ENCODE measurements at regions not wholly inside any gene's neighbourhood (a gene's known extent, or its start where the extent isn't known, plus 50 kb on each side); places are given as distances from the start of the nearest gene placed in this dataset.

DNA sequence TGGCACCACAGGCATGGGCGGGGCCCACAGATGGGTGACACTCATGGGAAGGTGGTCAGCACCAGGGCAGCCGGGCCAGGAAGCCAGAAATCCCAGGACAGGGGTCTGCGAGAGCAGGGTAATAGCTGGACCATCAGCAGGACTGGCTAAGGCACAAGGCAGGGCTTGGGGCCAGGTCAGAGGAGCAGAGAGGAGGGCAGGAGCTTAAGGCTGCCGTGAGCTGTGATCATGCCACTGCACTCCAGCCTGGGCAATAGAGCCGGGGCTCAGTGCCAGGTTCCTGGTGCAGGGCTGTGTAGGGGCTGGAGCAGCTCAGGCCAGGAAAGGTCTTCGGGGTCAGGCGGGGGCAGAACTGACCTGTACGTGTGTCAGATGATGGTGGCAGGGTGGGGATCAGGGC is 64.2 kb upstream of the LINGO1 start:
- H3K9ac ChIP-seq (ENCODE audit: low read length in 2 of 2), result no peak overlapping the region
- H3K4me1 ChIP-seq (ENCODE audit: control insufficient read depth, insufficient read depth, low read length), result no peaks in the 10 kb centered on the region
- H3K9me3 ChIP-seq (ENCODE audit: control insufficient read depth in 2 of 2, low read length in 2 of 2), result no peaks in the 10 kb centered on the region
- H3K27ac ChIP-seq (ENCODE audit: low read length), result no peak overlapping the region
- no peak overlapping the region for H3K4me3 ChIP-seq (ENCODE audit: low read length in 2 of 2)
- peaks cover 31 to 34% of the 10 kb centered on the region in 2 donors for H3K27me3 ChIP-seq (ENCODE audit: control insufficient read depth in 1 of 2, insufficient read depth in 2 of 2, low read length in 2 of 2)
- no peaks in the 10 kb centered on the region for H3K36me3 ChIP-seq (ENCODE audit: control insufficient read depth in 2 of 2, insufficient read depth in 2 of 2, low read length in 2 of 2)

DNA sequence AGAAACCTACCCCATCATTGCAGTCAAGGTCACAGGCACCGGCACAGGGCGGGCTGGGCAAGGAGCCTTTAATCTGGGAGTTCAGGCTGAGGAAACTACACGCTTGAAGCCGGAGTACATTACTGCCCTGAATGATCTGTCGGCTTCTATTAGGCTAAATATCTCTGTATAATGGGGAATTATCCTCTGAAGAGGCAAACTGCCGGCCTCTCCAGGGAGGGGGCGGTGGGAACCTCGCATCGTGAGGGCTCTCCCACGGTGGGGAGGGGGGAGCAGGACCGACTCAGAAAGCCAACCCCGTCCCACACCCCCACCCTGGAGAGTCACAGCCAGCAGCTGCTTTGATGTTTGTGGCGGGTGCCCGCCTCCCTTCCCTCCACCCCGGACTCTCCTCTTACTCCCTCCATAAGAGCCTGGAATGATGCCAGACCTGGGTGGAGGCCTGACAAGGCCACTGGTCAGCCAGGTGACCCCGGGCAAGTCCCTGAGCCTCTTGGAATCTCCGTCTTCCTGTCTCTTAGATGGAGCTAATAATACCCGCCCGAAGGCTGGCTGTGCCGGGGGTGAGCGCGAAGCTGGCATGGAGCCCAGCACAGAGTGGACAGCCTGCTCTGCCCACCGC is 63.4 kb upstream of the LINGO1 start:
- Histone ChIP-seq H3K9me3 (ENCODE audit: control insufficient read depth in 2 of 2, low read length in 2 of 2) (no peaks in the 10 kb centered on the region), H3K36me3 (ENCODE audit: control insufficient read depth in 2 of 2, insufficient read depth in 2 of 2, low read length in 2 of 2) (no peaks in the 10 kb centered on the region), H3K27me3 (ENCODE audit: control insufficient read depth in 1 of 2, insufficient read depth in 2 of 2, low read length in 2 of 2) (peaks cover 34 to 36% of the 10 kb centered on the region in 2 donors), H3K4me1 (ENCODE audit: control insufficient read depth, insufficient read depth, low read length) (no peaks in the 10 kb centered on the region), H3K4me3 (ENCODE audit: low read length in 2 of 2) (no peak overlapping the region), H3K9ac (ENCODE audit: low read length in 2 of 2) (no peak overlapping the region), H3K27ac (ENCODE audit: low read length) (no peak overlapping the region)

DNA sequence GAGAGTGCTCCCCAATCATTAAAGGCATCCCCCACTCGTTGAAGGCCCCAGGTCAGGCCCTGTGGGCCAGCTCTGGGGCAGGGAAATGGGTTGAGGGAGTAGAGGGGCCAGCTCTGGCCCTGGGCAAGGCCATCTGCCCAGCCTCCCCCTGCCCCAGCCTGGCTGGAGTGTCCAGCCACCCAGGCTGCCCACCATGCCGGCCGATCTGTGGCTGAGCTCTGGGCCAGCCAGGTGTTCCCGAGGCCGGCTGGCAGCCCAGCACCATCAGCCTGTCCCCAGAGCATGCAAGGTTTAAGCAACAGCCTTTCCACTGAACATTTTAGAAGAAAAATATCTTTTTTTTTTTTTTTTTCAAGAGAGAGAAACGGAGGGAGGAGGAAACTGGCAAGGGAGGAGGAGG is 62.8 kb upstream of the LINGO1 start:
- Histone ChIP-seq H3K9ac (ENCODE audit: low read length in 2 of 2) (no peak overlapping the region), H3K36me3 (ENCODE audit: control insufficient read depth in 2 of 2, insufficient read depth in 2 of 2, low read length in 2 of 2) (no peaks in the 10 kb centered on the region), H3K27ac (ENCODE audit: low read length) (no peak overlapping the region), H3K27me3 (ENCODE audit: control insufficient read depth in 1 of 2, insufficient read depth in 2 of 2, low read length in 2 of 2) (peaks cover 34 to 39% of the 10 kb centered on the region in 2 donors), H3K4me1 (ENCODE audit: control insufficient read depth, insufficient read depth, low read length) (no peaks in the 10 kb centered on the region), H3K9me3 (ENCODE audit: control insufficient read depth in 2 of 2, low read length in 2 of 2) (peaks cover 0 to 2% of the 10 kb centered on the region in 2 donors), H3K4me3 (ENCODE audit: low read length in 2 of 2) (no peak overlapping the region)

DNA sequence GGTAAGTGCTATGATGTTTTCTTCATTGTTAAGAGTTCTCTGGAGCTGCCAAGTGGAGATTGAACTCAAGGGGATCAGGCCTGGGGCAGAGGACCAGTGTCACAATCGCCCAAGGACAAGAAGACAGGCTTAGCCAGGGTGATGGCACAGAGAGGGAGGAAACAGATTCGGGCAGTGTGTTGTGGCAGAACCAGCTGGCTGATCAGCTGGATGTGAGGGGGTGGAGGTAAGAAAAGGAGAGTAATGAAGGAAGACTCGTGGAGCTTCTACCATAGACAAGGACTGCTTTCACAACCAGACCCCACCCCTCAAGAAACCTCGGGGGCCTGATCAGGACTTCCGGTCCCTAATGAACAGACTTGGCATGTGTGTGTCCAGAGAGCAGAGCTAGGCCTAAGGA is 60.9 kb upstream of the LINGO1 start:
- H3K27me3 ChIP-seq (ENCODE audit: control insufficient read depth in 1 of 2, insufficient read depth in 2 of 2, low read length in 2 of 2), result peaks cover 32 to 38% of the 10 kb centered on the region in 2 donors
- H3K36me3 ChIP-seq (ENCODE audit: control insufficient read depth in 2 of 2, insufficient read depth in 2 of 2, low read length in 2 of 2), result no peaks in the 10 kb centered on the region
- no peak overlapping the region for H3K9ac ChIP-seq (ENCODE audit: low read length in 2 of 2)
- no peak overlapping the region for H3K4me3 ChIP-seq (ENCODE audit: low read length in 2 of 2)
- no peaks in the 10 kb centered on the region for H3K4me1 ChIP-seq (ENCODE audit: control insufficient read depth, insufficient read depth, low read length)
- no peak overlapping the region for H3K27ac ChIP-seq (ENCODE audit: low read length)
- peaks cover 0 to 3% of the 10 kb centered on the region in 2 donors for H3K9me3 ChIP-seq (ENCODE audit: control insufficient read depth in 2 of 2, low read length in 2 of 2)

DNA sequence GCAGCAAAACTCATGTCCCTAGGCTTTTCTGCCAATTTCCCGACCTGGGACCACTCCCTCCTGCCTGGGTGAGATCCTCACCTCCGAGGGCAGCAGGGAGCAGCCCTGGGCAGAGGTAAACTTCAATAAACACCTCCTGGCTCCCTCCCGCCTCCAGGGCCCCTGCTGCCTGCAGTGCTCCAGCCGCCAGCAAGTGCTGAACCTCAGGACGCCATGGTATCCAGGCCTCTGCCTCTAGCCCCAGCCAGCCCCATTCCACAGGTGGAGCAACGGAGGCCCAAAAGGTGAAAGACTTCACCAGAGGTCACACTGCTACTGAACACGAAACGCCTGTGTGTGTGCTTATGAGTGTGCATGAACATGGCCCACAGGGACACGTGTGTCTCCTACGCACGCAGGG is 59.9 kb upstream of the LINGO1 start:
- Histone ChIP-seq H3K9me3 (ENCODE audit: control insufficient read depth in 2 of 2, low read length in 2 of 2) (peaks cover 0 to 3% of the 10 kb centered on the region in 2 donors), H3K27me3 (ENCODE audit: control insufficient read depth in 1 of 2, insufficient read depth in 2 of 2, low read length in 2 of 2) (peaks cover 27 to 31% of the 10 kb centered on the region in 2 donors), H3K4me1 (ENCODE audit: control insufficient read depth, insufficient read depth, low read length) (no peaks in the 10 kb centered on the region), H3K4me3 (ENCODE audit: low read length in 2 of 2) (no peak overlapping the region), H3K27ac (ENCODE audit: low read length) (no peak overlapping the region), H3K9ac (ENCODE audit: low read length in 2 of 2) (no peak overlapping the region), H3K36me3 (ENCODE audit: control insufficient read depth in 2 of 2, insufficient read depth in 2 of 2, low read length in 2 of 2) (no peaks in the 10 kb centered on the region)

DNA sequence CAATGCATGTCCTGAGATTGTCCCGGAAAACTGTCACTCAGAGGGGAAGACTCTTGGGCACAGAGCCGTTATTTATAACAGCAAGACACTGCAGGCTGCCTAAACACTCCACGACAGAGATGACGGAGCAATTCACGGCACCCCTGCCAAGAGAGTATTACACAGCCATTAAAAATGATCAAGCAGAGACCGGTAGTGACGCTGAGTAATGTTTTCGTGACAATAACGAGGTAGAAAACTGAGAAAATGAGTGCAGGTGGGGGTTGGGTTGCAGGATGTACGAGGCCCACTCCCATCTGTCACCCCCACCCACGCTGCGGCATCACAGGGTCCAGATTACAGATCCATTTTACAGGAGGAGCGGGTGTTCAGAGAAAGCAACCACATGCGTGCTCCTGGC is 58.9 kb upstream of the LINGO1 start:
- no peak overlapping the region for H3K4me3 ChIP-seq (ENCODE audit: low read length in 2 of 2)
- H3K4me1 ChIP-seq (ENCODE audit: control insufficient read depth, insufficient read depth, low read length), result no peaks in the 10 kb centered on the region
- H3K9me3 ChIP-seq (ENCODE audit: control insufficient read depth in 2 of 2, low read length in 2 of 2), result peaks cover 0 to 3% of the 10 kb centered on the region in 2 donors
- H3K27ac ChIP-seq (ENCODE audit: low read length), result no peak overlapping the region
- H3K9ac ChIP-seq (ENCODE audit: low read length in 2 of 2), result no peak overlapping the region
- peaks cover 22 to 29% of the 10 kb centered on the region in 2 donors for H3K27me3 ChIP-seq (ENCODE audit: control insufficient read depth in 1 of 2, insufficient read depth in 2 of 2, low read length in 2 of 2)
- no peaks in the 10 kb centered on the region for H3K36me3 ChIP-seq (ENCODE audit: control insufficient read depth in 2 of 2, insufficient read depth in 2 of 2, low read length in 2 of 2)

DNA sequence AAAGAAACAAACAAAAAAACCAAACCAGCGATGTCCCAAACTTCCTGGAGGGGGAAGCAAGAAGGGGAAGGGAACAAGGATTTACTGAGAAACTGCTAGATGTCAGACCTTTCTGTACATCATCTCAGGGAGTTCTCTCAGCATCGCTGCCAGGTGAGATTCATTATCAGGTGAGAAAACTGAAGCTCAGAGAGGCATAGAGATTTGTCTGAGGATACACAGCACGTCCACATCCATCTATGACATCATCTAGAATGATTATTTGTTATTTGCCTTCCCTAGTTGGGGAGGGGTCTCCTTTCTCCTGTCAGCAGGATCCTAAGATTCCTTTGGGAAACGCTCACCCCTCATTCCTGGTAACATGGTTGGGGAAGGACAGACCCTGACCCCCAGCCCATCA is 57.1 kb upstream of the LINGO1 start:
- Histone ChIP-seq H3K9me3 (ENCODE audit: control insufficient read depth in 2 of 2, low read length in 2 of 2) (peaks cover 0 to 3% of the 10 kb centered on the region in 2 donors), H3K27me3 (ENCODE audit: control insufficient read depth in 1 of 2, insufficient read depth in 2 of 2, low read length in 2 of 2) (peaks cover 7 to 24% of the 10 kb centered on the region in 2 donors), H3K9ac (ENCODE audit: low read length in 2 of 2) (no peak overlapping the region)

DNA sequence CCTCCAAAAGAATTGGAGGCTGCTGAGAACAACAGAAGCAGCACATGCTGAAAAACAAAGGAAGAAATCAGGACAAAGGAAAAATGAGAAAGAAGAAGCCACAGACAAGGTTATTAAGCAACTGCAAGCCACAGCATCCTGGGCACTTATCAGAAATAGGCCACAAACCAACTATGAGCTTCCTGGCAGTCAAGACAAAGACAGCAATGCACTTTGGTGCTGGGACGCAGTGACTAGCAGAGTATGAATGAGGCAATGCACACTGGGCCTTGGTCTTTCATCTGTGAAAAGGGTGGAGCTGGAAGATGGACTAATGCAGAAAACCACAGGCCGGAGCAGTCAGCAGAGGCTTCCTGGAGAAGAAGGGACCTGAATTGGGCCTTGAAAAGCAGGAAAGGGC is 56.0 kb upstream of the LINGO1 start:
- H3K9ac ChIP-seq (ENCODE audit: low read length in 2 of 2), result no peak overlapping the region

More for the DNA sequence above, 57.1 kb upstream of the LINGO1 start:
- no peaks in the 10 kb centered on the region for H3K4me1 ChIP-seq (ENCODE audit: control insufficient read depth, insufficient read depth, low read length)
- H3K27ac ChIP-seq (ENCODE audit: low read length), result no peak overlapping the region
- H3K36me3 ChIP-seq (ENCODE audit: control insufficient read depth in 2 of 2, insufficient read depth in 2 of 2, low read length in 2 of 2), result no peaks in the 10 kb centered on the region
- H3K4me3 ChIP-seq (ENCODE audit: low read length in 2 of 2), result no peak overlapping the region

DNA sequence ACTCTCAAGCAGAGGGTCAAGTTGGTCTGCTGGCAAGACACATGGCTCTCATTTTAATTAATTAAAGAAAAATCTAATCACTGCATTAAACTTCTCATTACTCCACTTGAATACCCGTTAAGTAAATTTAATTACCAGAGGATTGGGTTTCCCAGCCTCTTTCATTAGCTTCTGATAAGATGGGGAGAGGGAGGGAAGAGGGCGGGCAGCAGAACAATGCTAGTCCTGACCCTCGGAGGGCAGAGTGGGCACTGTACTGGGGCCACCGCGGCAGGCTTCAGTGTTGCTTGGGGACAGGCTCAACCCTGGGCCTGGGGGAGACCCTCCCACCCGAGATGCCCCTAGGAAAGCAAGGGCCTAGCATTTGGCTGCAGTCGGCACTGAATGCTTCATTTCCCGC is 55.6 kb upstream of the LINGO1 start:
- Histone ChIP-seq H3K27ac (ENCODE audit: low read length) (no peak overlapping the region), H3K9me3 (ENCODE audit: control insufficient read depth in 2 of 2, low read length in 2 of 2) (peaks cover 2 to 3% of the 10 kb centered on the region in 2 donors), H3K36me3 (ENCODE audit: control insufficient read depth in 2 of 2, insufficient read depth in 2 of 2, low read length in 2 of 2) (no peaks in the 10 kb centered on the region), H3K4me3 (ENCODE audit: low read length in 2 of 2) (no peak overlapping the region), H3K9ac (ENCODE audit: low read length in 2 of 2) (no peak overlapping the region), H3K4me1 (ENCODE audit: control insufficient read depth, insufficient read depth, low read length) (no peaks in the 10 kb centered on the region), H3K27me3 (ENCODE audit: control insufficient read depth in 1 of 2, insufficient read depth in 2 of 2, low read length in 2 of 2) (peaks cover 0 to 15% of the 10 kb centered on the region in 2 donors)

More for the DNA sequence above, 56.0 kb upstream of the LINGO1 start:
- Histone ChIP-seq H3K4me3 (ENCODE audit: low read length in 2 of 2) (no peak overlapping the region), H3K4me1 (ENCODE audit: control insufficient read depth, insufficient read depth, low read length) (no peaks in the 10 kb centered on the region), H3K27me3 (ENCODE audit: control insufficient read depth in 1 of 2, insufficient read depth in 2 of 2, low read length in 2 of 2) (peaks cover 0 to 19% of the 10 kb centered on the region in 2 donors), H3K27ac (ENCODE audit: low read length) (no peak overlapping the region), H3K9me3 (ENCODE audit: control insufficient read depth in 2 of 2, low read length in 2 of 2) (peaks cover 0 to 3% of the 10 kb centered on the region in 2 donors), H3K36me3 (ENCODE audit: control insufficient read depth in 2 of 2, insufficient read depth in 2 of 2, low read length in 2 of 2) (no peaks in the 10 kb centered on the region)

DNA sequence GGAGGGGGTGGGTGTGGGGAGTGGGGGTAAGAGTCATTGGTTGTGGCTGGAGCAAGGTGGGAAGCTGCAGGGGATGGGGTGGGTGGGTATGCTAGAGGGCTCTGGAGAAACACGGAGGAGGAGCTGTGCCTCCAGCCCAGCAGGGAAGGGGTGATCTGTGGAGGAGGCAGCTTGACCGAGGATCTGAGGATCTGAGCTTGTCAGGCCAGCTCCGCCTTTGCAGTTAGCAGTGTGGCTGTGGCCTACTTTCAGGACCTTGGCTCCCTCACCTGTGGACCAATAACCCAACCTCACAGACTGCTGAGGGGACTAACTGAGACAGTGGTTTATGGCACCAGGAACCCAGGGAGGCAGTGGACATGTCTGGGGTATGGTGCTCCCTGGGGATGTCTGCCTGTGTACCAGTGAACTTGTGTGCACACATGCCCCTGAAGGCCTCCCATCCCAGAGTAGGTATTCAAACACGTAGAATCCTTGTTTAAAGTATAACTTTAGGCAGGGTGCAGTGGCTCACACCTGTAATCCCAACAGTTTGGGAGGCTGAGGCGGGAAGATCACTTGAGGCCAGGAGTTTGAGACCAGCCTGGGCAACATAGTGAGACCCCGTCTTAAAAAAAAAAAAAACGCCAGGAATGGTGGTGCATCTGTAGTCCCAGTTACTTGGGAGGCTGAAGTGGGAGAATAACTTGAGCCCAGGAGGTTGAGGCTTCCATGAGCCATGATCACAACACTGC is 52.5 kb upstream of the LINGO1 start:
- no peak overlapping the region for H3K9ac ChIP-seq (ENCODE audit: low read length in 2 of 2)
- H3K27ac ChIP-seq (ENCODE audit: low read length), result no peak overlapping the region
- no peak overlapping the region for H3K4me3 ChIP-seq (ENCODE audit: low read length in 2 of 2)
- H3K27me3 ChIP-seq (ENCODE audit: control insufficient read depth in 1 of 2, insufficient read depth in 2 of 2, low read length in 2 of 2), result peaks cover 0 to 11% of the 10 kb centered on the region in 2 donors
- H3K9me3 ChIP-seq (ENCODE audit: control insufficient read depth in 2 of 2, low read length in 2 of 2), result peaks cover 0 to 7% of the 10 kb centered on the region in 2 donors
- no peaks in the 10 kb centered on the region for H3K4me1 ChIP-seq (ENCODE audit: control insufficient read depth, insufficient read depth, low read length)
- H3K36me3 ChIP-seq (ENCODE audit: control insufficient read depth in 2 of 2, insufficient read depth in 2 of 2, low read length in 2 of 2), result no peaks in the 10 kb centered on the region
